Mammary epithelial cell (primary cell): ENCODE measurements at regions not wholly inside any gene's neighbourhood (a gene's known extent, or its start where the extent isn't known, plus 50 kb on each side); places are given as distances from the start of the nearest gene placed in this dataset.

Experiments used
- EZH2 ChIP-seq: IDR thresholded peaks from 2 replicates; pipeline ENCODE4 v1.6.1; 2012; ENCODE audit warnings: low read length, inconsistent platforms, borderline replicate concordance
- TF ChIP-seq, protein P1 (sequence below), 2 donors: IDR thresholded peaks in 1 of 2; conservative IDR thresholded peaks in 1 of 2; 2 replicates each; pipeline ENCODE4 v1.5.1; 2011 to 2012; ENCODE audit warnings: inconsistent platforms in 2 of 2, low read length in 2 of 2, mild to moderate bottlenecking in 2 of 2, control low read depth in 1 of 2, low read depth in 1 of 2; ENCODE audit not compliant: insufficient read depth in 1 of 2; ENCODE audit errors: extremely low read depth in 1 of 2

DNA sequence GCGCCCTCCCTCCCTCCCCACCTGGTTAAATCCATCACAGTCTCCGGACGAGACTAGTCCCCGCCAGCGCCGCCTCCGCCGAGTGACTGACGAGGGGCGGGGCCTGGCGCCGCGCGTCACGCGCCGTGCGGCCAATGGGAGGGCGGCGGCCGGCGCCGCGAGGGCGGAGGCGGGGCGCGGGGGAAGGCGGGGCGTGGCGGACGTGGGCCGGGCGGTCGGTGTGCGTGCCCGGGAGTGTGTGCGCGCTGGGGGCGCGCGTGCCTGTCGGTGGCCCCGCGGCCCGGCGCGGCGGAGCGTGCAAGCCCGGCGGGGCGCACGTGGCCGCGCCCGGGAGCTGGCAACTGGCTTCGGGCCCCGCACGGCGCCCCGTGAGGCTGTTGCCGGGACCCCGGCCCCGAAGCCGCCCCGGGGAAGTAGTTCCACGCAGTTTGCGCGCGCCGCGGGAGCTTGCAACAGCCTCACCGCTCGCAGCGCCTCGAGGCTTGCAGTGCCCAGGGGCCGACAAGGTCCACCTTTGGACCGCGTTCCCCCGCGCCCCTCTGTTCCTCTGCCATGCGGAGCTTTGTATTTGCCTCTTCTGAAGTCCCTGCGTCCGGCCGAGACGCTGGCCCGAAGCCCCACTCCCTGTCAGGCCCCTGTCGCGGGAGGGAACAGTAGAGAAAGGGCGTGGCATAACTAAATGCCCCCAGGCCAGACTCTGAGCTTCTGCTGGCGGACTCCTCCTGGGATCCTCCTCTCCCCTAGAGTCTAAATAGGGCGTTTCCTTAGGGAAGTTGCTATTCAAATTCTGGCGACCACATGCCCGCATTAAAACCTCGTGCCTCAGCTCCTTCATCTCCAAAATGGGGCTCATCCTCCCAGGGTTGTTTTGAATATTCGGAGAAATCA lies 400.9 kb downstream of the SHQ1 start:
- TF ChIP-seq, protein P1, sequence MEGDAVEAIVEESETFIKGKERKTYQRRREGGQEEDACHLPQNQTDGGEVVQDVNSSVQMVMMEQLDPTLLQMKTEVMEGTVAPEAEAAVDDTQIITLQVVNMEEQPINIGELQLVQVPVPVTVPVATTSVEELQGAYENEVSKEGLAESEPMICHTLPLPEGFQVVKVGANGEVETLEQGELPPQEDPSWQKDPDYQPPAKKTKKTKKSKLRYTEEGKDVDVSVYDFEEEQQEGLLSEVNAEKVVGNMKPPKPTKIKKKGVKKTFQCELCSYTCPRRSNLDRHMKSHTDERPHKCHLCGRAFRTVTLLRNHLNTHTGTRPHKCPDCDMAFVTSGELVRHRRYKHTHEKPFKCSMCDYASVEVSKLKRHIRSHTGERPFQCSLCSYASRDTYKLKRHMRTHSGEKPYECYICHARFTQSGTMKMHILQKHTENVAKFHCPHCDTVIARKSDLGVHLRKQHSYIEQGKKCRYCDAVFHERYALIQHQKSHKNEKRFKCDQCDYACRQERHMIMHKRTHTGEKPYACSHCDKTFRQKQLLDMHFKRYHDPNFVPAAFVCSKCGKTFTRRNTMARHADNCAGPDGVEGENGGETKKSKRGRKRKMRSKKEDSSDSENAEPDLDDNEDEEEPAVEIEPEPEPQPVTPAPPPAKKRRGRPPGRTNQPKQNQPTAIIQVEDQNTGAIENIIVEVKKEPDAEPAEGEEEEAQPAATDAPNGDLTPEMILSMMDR (conservative IDR thresholded peaks at IDR 0.05 in 1 of 2, IDR thresholded peaks at IDR 0.05 in 1 of 2; ENCODE audit: extremely low read depth in 1 of 2, insufficient read depth in 1 of 2, low read depth in 1 of 2, low read length in 2 of 2) = no peak
- TF ChIP-seq EZH2 = no peak
